ENCODE measurements at regions not wholly inside any gene's neighbourhood (a gene's known extent, or its start where the extent isn't known, plus 50 kb on each side); places are given as distances from the start of the nearest gene placed in this dataset.

- Histone ChIP-seq H3K36me3 (ENCODE audit: insufficient read depth, insufficient read length, low read length) (no peaks in the 10 kb centered on the region), H3K4me3 (ENCODE audit: insufficient read length, low read depth) (no peak overlapping the region), H3K4me1 (ENCODE audit: insufficient read depth, insufficient read length) (no peaks in the 10 kb centered on the region), H3K9me3 (ENCODE audit: insufficient read depth, low read length) (no peaks in the 10 kb centered on the region), H3K27me3 (ENCODE audit: insufficient read depth, insufficient read length) (no peaks in the 10 kb centered on the region), H3K9ac (ENCODE audit: insufficient read length, low read depth) (no peak overlapping the region)
- no peak for DNase-seq (ENCODE audit: low read depth, low spot score)
- TF ChIP-seq ZNF274 (IDR thresholded peaks at IDR 0.05; ENCODE audit: low read depth, low read length) (no peak), SUZ12 (IDR thresholded peaks at IDR 0.05; ENCODE audit: extremely low read depth, insufficient read depth, insufficient read length) (no peak), YY1 (IDR thresholded peaks at IDR 0.05; ENCODE audit: insufficient read depth, insufficient read length) (no peak)
Measured at GRCh38 chr9:82736126-82736525, 326.8 kb downstream of the RASEF start.

- Histone ChIP-seq H3K4me3 (ENCODE audit: insufficient read length, low read depth) (no peak overlapping the region), H3K4me1 (ENCODE audit: insufficient read depth, insufficient read length) (no peaks in the 10 kb centered on the region), H3K9me3 (ENCODE audit: insufficient read depth, low read length) (no peaks in the 10 kb centered on the region), H3K9ac (ENCODE audit: insufficient read length, low read depth) (no peak overlapping the region), H3K36me3 (ENCODE audit: insufficient read depth, insufficient read length, low read length) (no peaks in the 10 kb centered on the region), H3K27me3 (ENCODE audit: insufficient read depth, insufficient read length) (no peaks in the 10 kb centered on the region)
- no peak for TF ChIP-seq ZNF274 (IDR thresholded peaks at IDR 0.05; ENCODE audit: low read depth, low read length)
- TF ChIP-seq SUZ12 (IDR thresholded peaks at IDR 0.05; ENCODE audit: extremely low read depth, insufficient read depth, insufficient read length), result no peak
- TF ChIP-seq YY1 (IDR thresholded peaks at IDR 0.05; ENCODE audit: insufficient read depth, insufficient read length), result no peak
- DNase-seq (ENCODE audit: low read depth, low spot score), result no peak
Measured at GRCh38 chr9:82736701-82737100, 326.2 kb downstream of the RASEF start.

- DNase-seq (ENCODE audit: low read depth, low spot score), result no peak
- Histone ChIP-seq H3K4me3 (ENCODE audit: insufficient read length, low read depth) (no peak overlapping the region), H3K9ac (ENCODE audit: insufficient read length, low read depth) (no peak overlapping the region), H3K36me3 (ENCODE audit: insufficient read depth, insufficient read length, low read length) (no peaks in the 10 kb centered on the region), H3K9me3 (ENCODE audit: insufficient read depth, low read length) (no peaks in the 10 kb centered on the region), H3K4me1 (ENCODE audit: insufficient read depth, insufficient read length) (no peaks in the 10 kb centered on the region), H3K27me3 (ENCODE audit: insufficient read depth, insufficient read length) (no peaks in the 10 kb centered on the region)
- no peak for TF ChIP-seq YY1 (IDR thresholded peaks at IDR 0.05; ENCODE audit: insufficient read depth, insufficient read length)
- TF ChIP-seq ZNF274 (IDR thresholded peaks at IDR 0.05; ENCODE audit: low read depth, low read length), result no peak
- TF ChIP-seq SUZ12 (IDR thresholded peaks at IDR 0.05; ENCODE audit: extremely low read depth, insufficient read depth, insufficient read length), result no peak
Measured at GRCh38 chr9:82745919-82746318, 317.0 kb downstream of the RASEF start.

- H3K9ac ChIP-seq (ENCODE audit: insufficient read length, low read depth), result no peak overlapping the region
Measured at GRCh38 chr9:82750411-82750913, 312.5 kb downstream of the RASEF start.

GRCh38 chr9:82757924-82758323 lies 305.0 kb downstream of the RASEF start:
- Histone ChIP-seq H3K27me3 (ENCODE audit: insufficient read depth, insufficient read length) (no peaks in the 10 kb centered on the region), H3K9ac (ENCODE audit: insufficient read length, low read depth) (no peak overlapping the region), H3K4me1 (ENCODE audit: insufficient read depth, insufficient read length) (no peaks in the 10 kb centered on the region), H3K9me3 (ENCODE audit: insufficient read depth, low read length) (peaks cover 11% of the 10 kb centered on the region; the same call in 1 of the 2 replicates), H3K4me3 (ENCODE audit: insufficient read length, low read depth) (no peak overlapping the region), H3K36me3 (ENCODE audit: insufficient read depth, insufficient read length, low read length) (no peaks in the 10 kb centered on the region)
- TF ChIP-seq YY1 (IDR thresholded peaks at IDR 0.05; ENCODE audit: insufficient read depth, insufficient read length), result no peak
- TF ChIP-seq ZNF274 (IDR thresholded peaks at IDR 0.05; ENCODE audit: low read depth, low read length), result no peak
- no peak for TF ChIP-seq SUZ12 (IDR thresholded peaks at IDR 0.05; ENCODE audit: extremely low read depth, insufficient read depth, insufficient read length)
- no peak for DNase-seq (ENCODE audit: low read depth, low spot score)

More at GRCh38 chr9:82750411-82750913, 312.5 kb downstream of the RASEF start:
- Histone ChIP-seq H3K27me3 (ENCODE audit: insufficient read depth, insufficient read length) (no peaks in the 10 kb centered on the region), H3K36me3 (ENCODE audit: insufficient read depth, insufficient read length, low read length) (no peaks in the 10 kb centered on the region), H3K4me3 (ENCODE audit: insufficient read length, low read depth) (no peak overlapping the region), H3K9me3 (ENCODE audit: insufficient read depth, low read length) (no peaks in the 10 kb centered on the region), H3K4me1 (ENCODE audit: insufficient read depth, insufficient read length) (no peaks in the 10 kb centered on the region)
- no peak for TF ChIP-seq YY1 (IDR thresholded peaks at IDR 0.05; ENCODE audit: insufficient read depth, insufficient read length)
- no peak for TF ChIP-seq SUZ12 (IDR thresholded peaks at IDR 0.05; ENCODE audit: extremely low read depth, insufficient read depth, insufficient read length)
- DNase-seq (ENCODE audit: low read depth, low spot score), result no peak

GRCh38 chr9:82761027-82761426 lies 301.9 kb downstream of the RASEF start:
- Histone ChIP-seq H3K9ac (ENCODE audit: insufficient read length, low read depth) (no peak overlapping the region), H3K4me3 (ENCODE audit: insufficient read length, low read depth) (no peak overlapping the region), H3K9me3 (ENCODE audit: insufficient read depth, low read length) (peaks cover 11% of the 10 kb centered on the region; the same call in 1 of the 2 replicates), H3K4me1 (ENCODE audit: insufficient read depth, insufficient read length) (no peaks in the 10 kb centered on the region), H3K36me3 (ENCODE audit: insufficient read depth, insufficient read length, low read length) (no peaks in the 10 kb centered on the region), H3K27me3 (ENCODE audit: insufficient read depth, insufficient read length) (no peaks in the 10 kb centered on the region)
- TF ChIP-seq SUZ12 (IDR thresholded peaks at IDR 0.05; ENCODE audit: extremely low read depth, insufficient read depth, insufficient read length), result no peak
- no peak for TF ChIP-seq ZNF274 (IDR thresholded peaks at IDR 0.05; ENCODE audit: low read depth, low read length)
- no peak for TF ChIP-seq YY1 (IDR thresholded peaks at IDR 0.05; ENCODE audit: insufficient read depth, insufficient read length)
- DNase-seq (ENCODE audit: low read depth, low spot score), result no peak

- no peak overlapping the region for H3K4me3 ChIP-seq (ENCODE audit: insufficient read length, low read depth)
- H3K9me3 ChIP-seq (ENCODE audit: insufficient read depth, low read length), result peaks cover 11% of the 10 kb centered on the region; the same call in 1 of the 2 replicates
- no peak for DNase-seq (ENCODE audit: low read depth, low spot score)
- H3K9ac ChIP-seq (ENCODE audit: insufficient read length, low read depth), result no peak overlapping the region
- no peaks in the 10 kb centered on the region for H3K4me1 ChIP-seq (ENCODE audit: insufficient read depth, insufficient read length)
- H3K36me3 ChIP-seq (ENCODE audit: insufficient read depth, insufficient read length, low read length), result no peaks in the 10 kb centered on the region
- H3K27me3 ChIP-seq (ENCODE audit: insufficient read depth, insufficient read length), result no peaks in the 10 kb centered on the region
- no peak for TF ChIP-seq SUZ12 (IDR thresholded peaks at IDR 0.05; ENCODE audit: extremely low read depth, insufficient read depth, insufficient read length)
- no peak for TF ChIP-seq ZNF274 (IDR thresholded peaks at IDR 0.05; ENCODE audit: low read depth, low read length)
- no peak for TF ChIP-seq YY1 (IDR thresholded peaks at IDR 0.05; ENCODE audit: insufficient read depth, insufficient read length)
Measured at GRCh38 chr9:82761956-82762355, 301.0 kb downstream of the RASEF start.
